NOMO-1 treated with dmso at 0.1 percent for 144 hours (cell line): ENCODE measurements at regions not wholly inside any gene's neighbourhood (a gene's known extent, or its start where the extent isn't known, plus 50 kb on each side); places are given as distances from the start of the nearest gene placed in this dataset.
"Not testable (repeated sequence)": the region's sequence is repeated elsewhere in the genome, so short reads cannot be mapped to it uniquely, and the experiment has no call there.

ENCODE experiments used
- DNase-seq: peaks from one replicate; lab custom pipeline; 2025; ENCODE audit not compliant: unreplicated experiment; lab: John Stamatoyannopoulos, UW

GRCh38 chr2:236369661-236370062 lies 105.5 kb upstream of the ASB18 start:
- DNase-seq, result no peak

DNA sequence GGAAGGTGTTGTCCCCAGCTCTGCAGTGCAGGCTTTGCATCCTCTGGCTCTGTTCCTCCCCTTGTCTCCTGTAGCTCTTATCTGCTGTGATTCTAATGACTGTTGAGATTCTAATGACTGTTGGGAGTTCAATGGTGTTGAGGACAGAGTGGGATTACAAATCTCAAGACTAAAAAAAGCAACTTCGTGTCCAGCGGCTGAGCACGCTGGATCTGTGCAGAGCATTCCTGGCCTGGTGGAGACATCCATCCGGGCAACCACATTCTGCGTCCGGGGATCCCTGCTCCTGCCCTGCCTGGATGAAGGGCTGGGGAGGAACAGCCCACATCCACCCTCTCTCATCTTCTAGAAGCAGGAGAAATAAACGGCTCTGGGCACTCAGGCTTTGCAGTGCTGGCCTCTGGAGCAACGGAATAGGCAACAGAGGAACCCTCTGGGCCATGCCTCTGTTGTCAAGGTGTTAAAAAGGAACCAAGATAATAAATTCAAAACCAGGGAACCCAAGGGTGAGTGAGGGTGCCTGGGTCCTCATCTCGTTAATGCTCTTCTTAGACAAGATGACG lies 106.7 kb upstream of the ASB18 start:
- DNase-seq, result no peak

GRCh38 chr2:236375973-236376476 lies 111.8 kb upstream of the ASB18 start:
- no peak for DNase-seq

- no peak for DNase-seq
Measured at GRCh38 chr2:236376566-236377244, 112.5 kb upstream of the ASB18 start.

GRCh38 chr2:236380051-236380612 lies 115.9 kb upstream of the ASB18 start:
- DNase-seq, result no peak

DNA sequence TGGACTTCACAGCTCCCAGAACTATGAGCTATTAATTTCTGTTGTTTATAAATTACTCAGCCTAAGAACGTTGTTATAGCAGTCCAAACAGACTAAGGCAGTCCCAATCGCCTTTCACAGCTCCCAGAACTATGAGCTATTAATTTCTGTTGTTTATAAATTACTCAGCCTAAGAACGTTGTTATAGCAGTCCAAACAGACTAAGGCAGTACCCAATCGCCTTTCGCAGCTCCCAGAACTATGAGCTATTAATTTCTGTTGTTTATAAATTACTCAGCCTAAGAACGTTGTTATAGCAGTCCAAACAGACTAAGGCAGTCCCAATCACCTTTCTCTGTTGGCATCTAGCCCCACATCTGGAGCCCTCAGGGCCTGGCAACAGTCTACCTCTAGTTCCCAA lies 117.0 kb upstream of the ASB18 start:
- not testable (repeated sequence) for DNase-seq

GRCh38 chr2:236389284-236390216 lies 125.3 kb upstream of the ASB18 start:
- not testable (repeated sequence) for DNase-seq

- no peak for DNase-seq
Measured at GRCh38 chr2:236393101-236393500, 128.9 kb upstream of the ASB18 start.

DNA sequence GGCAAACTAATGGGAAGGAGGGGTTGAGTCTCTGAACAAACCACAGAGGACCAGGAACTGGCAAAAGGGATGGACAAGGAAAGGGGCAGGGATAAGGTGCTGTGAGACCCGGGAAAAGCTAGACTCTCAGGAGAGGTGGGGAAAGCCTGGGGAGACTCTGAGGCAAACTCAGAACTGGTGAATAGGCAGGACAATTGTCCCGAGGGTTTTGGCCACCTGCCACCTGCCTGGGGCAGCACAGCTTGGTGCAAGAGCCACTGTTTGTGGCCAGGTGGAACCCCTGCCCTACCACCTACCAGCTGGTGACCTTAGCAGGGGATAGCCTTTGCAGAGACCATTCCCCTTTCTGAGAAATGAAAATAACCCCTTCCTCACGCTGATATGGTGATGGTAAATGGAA lies 129.4 kb upstream of the ASB18 start:
- no peak for DNase-seq

DNA sequence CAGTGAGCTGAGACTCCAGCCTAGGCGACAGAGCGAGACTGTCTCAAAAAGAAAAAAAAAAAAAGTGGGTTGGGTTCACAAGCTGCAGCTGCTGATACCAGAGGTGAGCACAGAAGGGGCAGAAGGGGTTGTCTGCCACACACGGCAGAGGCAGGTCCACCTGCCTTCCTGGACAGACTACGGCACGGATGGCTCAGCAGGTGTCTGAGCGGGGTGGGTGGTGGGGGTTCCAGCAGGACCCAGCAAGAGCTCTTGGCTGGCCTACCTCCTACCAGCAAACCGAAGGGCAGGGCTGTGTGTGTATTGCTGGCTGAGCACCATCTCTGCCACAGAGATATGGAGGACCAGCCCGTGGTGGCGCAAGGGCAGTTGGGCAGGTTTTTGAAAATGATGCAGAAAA lies 130.4 kb upstream of the ASB18 start:
- no peak for DNase-seq

- no peak for DNase-seq
Measured at GRCh38 chr2:236395067-236395466, 130.9 kb upstream of the ASB18 start.

DNA sequence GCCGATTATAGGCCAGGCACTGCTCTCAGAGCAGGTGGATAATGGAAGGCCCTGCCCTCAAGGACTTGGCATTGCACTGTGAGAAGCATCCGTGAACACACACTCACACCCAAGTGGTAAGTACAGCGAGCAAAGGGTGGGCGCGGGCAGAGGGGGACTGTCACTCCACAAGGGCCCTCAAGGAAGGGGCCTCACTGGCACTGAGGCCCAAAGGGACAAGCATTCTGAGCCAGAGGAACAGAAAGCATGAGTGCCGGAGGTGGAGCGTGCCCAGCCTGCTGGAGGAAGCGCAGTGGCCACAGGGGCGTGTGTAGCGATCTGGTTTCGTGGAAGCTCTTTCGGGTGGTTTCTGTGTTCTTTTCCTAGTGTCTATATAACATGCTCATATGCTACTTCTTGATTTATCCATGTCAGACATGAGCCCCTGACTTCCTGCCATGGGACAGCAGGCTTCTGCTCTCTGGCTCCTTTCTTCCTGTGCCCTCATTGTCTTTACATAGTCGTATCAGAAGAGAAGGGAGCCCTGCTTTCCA lies 132.7 kb upstream of the ASB18 start:
- no peak for DNase-seq

DNA sequence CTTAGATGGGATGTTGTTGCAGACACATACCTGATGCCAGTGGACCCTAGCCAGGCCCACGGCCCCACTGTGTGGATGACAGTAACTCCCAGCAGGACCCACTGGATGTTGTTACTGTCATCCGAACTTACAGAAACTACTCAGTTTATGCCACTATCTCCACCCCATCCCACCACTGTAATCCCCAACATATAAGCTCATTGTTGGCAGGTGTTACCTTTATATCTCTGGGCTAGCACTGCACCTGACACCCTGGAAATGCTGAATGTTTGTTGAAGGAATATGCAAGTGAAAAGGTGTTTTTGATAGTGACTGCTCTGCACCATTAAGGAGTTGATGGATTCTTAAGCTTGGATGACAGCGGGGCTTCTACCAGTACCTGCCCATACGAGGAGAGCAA lies 133.5 kb upstream of the ASB18 start:
- no peak for DNase-seq

DNA sequence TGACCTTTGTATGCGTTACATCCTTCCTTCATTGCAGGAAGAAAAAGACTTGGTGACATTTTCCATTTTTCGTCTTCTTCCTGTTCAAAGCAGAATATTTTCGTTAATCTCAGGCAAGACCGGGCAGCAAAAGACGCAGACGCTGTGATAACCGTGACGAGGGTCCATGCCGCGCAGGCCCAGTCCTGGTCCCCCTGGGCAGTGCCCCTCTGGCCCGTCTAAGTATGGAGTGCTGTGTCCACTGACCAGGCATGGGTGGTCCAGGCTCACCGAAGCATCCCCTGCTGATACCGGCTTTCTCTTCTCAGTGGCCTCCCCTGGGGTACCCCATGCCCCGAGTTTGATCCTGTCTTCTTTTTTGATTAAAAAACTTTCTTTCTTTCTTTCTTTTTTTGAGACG lies 135.2 kb upstream of the ASB18 start:
- DNase-seq, result no peak

GRCh38 chr2:236400046-236400574 lies 135.9 kb upstream of the ASB18 start:
- DNase-seq, result no peak

DNA sequence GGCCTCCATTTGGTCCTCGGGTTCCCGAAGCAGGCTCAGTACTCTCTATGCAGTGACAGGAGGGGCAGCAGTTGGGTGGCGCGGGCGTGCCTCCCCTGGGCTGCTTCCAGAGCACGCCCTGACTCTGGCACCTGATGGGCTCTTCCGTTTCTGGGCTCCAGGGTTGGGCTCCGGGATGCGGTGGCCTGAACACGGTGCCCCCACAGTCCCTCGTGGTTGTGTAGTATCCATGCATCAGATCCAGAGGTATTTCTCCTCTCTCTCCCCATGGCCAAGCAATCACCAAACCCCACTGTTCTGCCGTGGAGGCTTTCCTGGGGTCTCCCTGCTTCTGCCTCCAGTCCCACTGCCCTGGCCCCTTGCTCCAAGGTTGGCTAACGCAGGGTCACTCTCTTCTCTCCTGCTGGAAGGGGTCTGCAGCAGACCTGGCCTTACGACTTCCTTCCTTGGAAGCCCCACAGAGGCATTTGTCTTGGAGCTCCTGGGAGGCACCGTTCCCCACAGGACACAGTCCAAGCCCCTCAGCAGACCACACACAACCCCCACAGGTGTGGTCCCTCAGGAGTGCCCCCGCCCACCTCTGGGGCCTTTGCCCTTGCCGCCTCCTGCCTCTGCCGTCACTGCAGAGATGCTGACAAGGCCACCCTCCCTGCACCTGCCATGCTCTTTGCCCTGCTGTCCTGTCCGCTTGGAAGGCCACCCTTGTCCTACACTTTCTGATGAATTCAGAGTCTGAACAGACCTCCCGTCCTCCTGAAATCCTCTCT lies 136.6 kb upstream of the ASB18 start:
- no peak for DNase-seq

DNA sequence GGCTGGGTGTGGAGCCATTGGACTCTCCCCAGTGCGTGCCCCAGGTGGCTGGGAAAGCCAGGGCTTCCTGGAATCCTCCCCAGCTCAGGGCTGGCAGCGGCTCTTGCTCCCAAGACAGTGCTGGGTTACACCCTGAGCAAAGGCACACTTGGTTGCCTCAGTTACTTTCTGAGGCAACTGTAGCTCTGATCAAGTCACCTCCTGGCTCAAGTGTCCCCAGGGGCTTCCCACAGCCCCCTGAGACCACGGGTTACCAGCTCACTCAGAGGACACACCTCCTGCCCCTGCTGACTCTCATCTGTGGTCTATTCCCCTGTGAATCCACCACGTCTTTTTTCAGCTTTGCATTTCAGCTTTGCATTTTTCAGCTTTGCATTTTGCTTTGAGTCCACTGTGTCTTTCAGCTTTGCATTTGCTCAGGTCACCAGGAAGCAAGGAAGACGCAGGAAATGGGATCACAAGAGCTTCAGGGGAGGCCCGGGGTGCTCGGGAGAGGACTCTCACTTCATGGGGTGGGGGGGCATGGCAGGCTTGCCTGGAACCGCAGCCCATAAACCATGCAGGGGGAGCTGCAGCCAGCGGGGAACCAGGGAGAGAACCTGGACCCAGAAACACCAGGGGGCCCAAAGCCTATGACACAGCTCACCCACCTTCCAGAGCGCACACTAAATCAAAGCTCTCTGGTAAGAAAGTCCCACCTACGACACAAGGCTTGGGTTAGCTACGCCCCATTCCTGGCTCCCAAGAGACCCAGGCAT lies 138.0 kb upstream of the ASB18 start:
- no peak for DNase-seq

DNA sequence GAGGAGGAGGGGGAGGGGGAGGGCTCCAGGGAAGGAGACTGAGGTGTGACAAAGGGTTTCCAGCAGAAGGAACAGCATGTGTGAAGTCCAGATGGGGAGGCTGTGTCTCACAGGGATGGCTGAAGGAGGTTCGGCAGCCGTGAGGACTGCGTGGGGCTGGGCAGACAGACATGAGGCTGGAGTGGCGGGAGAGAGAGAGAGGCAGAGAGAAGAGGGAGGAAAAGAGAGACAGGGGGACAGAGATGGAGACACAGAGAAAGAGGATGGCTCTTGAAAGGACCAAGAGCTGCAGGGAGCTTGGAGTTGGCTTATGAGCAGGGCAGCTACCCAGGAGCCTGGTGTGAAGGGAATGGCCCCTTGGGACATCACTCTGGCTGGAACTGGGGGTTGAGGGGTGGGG lies 138.9 kb upstream of the ASB18 start:
- DNase-seq, result no peak

DNA sequence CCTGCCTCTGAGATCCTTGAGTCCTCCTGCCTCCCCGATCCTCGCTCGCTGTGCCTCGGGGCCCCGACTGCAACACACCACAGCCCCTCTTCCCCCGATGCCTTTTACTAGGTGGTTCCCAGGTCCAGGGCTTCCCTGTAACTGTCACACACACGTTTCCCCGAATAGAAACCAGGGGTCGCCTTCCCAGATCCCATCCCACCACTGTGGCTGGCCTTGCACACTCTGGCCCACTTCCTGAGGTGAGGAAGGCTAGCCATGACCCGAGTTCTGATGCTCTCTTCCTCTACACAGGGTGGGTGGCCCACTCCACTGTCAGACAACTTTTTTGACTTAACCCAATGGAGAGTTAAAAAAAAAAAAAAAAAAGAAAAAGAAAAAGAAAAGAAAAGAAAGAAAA lies 139.6 kb upstream of the ASB18 start:
- no peak for DNase-seq

GRCh38 chr2:236404346-236404745 lies 140.1 kb upstream of the ASB18 start:
- DNase-seq, result no peak
